ENCODE measurements at regions not wholly inside any gene's neighbourhood (a gene's known extent, or its start where the extent isn't known, plus 50 kb on each side); places are given as distances from the start of the nearest gene placed in this dataset.

GRCh38 chr18:51861046-51861445 is 479.0 kb upstream of the DCC start:
- TF ChIP-seq CTCF (IDR thresholded peaks at IDR 0.05) = no peak
- Mint-ChIP-seq H3K4me3 (no peak overlapping the region), H3K27ac (no peak overlapping the region), H3K36me3 (ENCODE audit: low read depth) (no peaks in the 10 kb centered on the region), H3K9me3 (peaks cover 61% of the 10 kb centered on the region), H3K27me3 (ENCODE audit: insufficient read depth) (no peaks in the 10 kb centered on the region), H3K4me1 (ENCODE audit: low read depth) (no peaks in the 10 kb centered on the region)
- DNase-seq = no peak

DNA sequence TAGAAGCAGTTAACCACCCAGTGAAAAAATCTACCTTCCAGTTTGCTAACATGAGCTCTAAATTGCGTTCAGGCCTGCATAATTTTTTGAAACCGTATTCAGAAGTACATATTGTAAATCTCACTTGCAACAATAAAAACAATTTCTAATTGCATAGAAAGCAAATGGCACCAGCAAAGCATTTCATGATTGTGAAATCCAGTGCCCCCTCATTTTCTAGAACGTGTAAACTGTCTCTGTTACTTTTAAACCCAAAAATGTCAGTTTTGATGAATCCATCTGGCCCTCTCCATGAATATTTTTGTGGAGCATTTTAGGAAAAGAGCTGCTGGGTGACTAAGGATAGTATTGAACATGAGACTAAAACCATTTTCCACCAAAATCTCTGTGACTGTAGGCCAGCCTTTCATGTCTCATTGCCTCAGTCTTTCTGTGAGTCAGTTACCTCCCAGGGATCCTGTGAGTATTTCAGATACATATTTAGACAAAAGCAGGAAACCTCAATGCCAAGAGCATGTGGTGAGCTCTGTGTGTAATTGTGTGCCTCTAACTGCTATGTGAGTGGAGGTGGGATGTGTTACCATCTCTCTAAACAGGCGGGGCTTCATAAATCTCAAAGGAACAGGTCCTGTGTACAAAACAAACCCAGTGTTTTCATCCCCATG is 477.8 kb upstream of the DCC start:
- H3K4me3 Mint-ChIP-seq = no peak overlapping the region
- no peak overlapping the region for H3K27ac Mint-ChIP-seq
- no peak for TF ChIP-seq CTCF (IDR thresholded peaks at IDR 0.05)
- no peaks in the 10 kb centered on the region for H3K27me3 Mint-ChIP-seq (ENCODE audit: insufficient read depth)
- no peaks in the 10 kb centered on the region for H3K4me1 Mint-ChIP-seq (ENCODE audit: low read depth)
- no peak for DNase-seq
- H3K9me3 Mint-ChIP-seq = peaks cover 58% of the 10 kb centered on the region
- no peaks in the 10 kb centered on the region for H3K36me3 Mint-ChIP-seq (ENCODE audit: low read depth)

DNA sequence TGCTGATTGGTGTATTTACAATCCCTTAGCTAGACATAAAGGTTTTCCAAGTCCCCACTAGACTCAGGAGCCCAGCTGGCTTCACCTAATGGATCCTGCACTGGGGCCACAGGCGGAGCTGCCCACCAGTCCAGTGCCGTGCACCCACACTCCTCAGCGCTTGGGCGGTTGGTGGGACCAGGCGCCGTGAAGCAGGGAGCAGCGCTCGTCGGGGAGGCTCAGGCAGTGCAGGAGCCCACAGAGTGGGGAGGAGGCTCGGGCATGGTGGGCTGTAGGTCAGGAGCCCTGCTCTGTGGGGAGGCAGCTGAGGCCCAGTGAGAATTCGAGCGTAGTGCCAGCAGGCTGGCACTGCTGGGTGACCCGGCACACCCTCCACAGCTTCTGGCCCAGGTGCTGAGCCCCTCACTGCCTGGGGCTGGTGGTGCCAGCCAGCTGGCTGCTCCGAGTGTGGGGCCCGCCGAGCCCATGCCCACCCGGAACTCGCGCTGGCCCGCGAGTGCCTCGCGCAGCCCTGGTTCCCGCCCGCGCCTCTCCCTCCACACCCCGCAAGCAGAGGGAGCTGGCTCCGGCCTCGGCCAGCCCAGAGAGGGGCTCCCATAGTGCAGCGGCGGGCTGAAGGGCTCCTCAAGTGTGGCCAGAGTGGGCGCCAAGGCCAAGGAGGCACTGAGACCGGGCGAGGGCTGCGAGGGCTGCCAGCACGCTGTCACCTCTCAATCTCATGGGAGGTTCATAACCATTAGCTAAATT is 475.6 kb upstream of the DCC start:
- H3K36me3 Mint-ChIP-seq (ENCODE audit: low read depth) = no peaks in the 10 kb centered on the region
- H3K4me1 Mint-ChIP-seq (ENCODE audit: low read depth) = no peaks in the 10 kb centered on the region
- H3K9me3 Mint-ChIP-seq = peaks cover 56% of the 10 kb centered on the region
- no peak for TF ChIP-seq CTCF (IDR thresholded peaks at IDR 0.05)
- no peaks in the 10 kb centered on the region for H3K27me3 Mint-ChIP-seq (ENCODE audit: insufficient read depth)
- no peak overlapping the region for H3K27ac Mint-ChIP-seq
- no peak for DNase-seq
- H3K4me3 Mint-ChIP-seq = no peak overlapping the region

DNA sequence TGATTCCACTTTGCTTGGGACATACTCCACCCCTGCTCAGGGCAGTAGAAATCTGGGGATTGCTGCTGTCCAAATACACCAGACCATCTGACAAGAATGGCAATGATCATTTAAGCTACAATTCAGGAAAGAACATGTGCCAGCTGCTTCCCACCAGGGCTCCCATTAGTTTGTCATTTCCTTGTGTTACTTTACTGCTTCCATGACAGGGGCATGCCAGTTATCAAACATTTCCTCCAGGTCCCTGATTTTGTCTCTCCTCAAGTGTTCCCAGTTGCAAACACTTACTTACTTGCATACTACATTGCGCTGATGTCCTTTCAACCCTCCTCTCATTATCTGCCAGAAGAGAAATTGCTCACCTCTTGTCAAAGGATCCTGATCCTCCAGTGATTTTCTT is 474.5 kb upstream of the DCC start:
- Mint-ChIP-seq H3K27me3 (ENCODE audit: insufficient read depth) (no peaks in the 10 kb centered on the region), H3K4me1 (ENCODE audit: low read depth) (no peaks in the 10 kb centered on the region), H3K9me3 (peaks cover 60% of the 10 kb centered on the region), H3K4me3 (no peak overlapping the region), H3K36me3 (ENCODE audit: low read depth) (no peaks in the 10 kb centered on the region), H3K27ac (no peak overlapping the region)
- no peak for TF ChIP-seq CTCF (IDR thresholded peaks at IDR 0.05)
- no peak for DNase-seq

GRCh38 chr18:51867767-51868166 is 472.2 kb upstream of the DCC start:
- no peaks in the 10 kb centered on the region for H3K4me1 Mint-ChIP-seq (ENCODE audit: low read depth)
- no peak overlapping the region for H3K4me3 Mint-ChIP-seq
- no peak for DNase-seq
- H3K27me3 Mint-ChIP-seq (ENCODE audit: insufficient read depth) = no peaks in the 10 kb centered on the region
- peaks cover 65% of the 10 kb centered on the region for H3K9me3 Mint-ChIP-seq
- no peak for TF ChIP-seq CTCF (IDR thresholded peaks at IDR 0.05)
- no peaks in the 10 kb centered on the region for H3K36me3 Mint-ChIP-seq (ENCODE audit: low read depth)
- H3K27ac Mint-ChIP-seq = no peak overlapping the region

Measured in HFFc6 (cell line).